ENCODE measurements at regions not wholly inside any gene's neighbourhood (a gene's known extent, or its start where the extent isn't known, plus 50 kb on each side); places are given as distances from the start of the nearest gene placed in this dataset.
"Not testable (repeated sequence)": the region's sequence is repeated elsewhere in the genome, so short reads cannot be mapped to it uniquely, and the experiment has no call there.

DNA sequence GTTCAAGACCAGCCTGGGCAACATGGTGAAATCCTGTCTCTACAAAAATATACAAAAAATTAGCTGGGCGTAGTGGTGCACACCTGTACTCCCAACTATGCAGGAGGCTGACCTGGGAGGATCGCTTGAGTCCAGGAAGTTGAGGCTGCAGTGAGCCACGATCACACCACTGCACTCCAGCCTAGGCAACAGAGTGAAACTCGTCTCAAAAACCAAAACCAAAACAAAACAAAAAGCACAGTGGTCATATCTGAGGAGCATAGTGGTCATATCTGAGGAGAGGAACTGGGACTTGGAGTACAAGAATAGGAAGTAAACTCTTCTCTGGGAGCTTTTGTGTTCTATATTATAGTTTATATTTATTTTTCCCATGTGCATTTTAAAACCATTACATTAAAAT, 275.3 kb upstream of the NOTCH2NLA start:
- TF ChIP-seq, protein P1, sequence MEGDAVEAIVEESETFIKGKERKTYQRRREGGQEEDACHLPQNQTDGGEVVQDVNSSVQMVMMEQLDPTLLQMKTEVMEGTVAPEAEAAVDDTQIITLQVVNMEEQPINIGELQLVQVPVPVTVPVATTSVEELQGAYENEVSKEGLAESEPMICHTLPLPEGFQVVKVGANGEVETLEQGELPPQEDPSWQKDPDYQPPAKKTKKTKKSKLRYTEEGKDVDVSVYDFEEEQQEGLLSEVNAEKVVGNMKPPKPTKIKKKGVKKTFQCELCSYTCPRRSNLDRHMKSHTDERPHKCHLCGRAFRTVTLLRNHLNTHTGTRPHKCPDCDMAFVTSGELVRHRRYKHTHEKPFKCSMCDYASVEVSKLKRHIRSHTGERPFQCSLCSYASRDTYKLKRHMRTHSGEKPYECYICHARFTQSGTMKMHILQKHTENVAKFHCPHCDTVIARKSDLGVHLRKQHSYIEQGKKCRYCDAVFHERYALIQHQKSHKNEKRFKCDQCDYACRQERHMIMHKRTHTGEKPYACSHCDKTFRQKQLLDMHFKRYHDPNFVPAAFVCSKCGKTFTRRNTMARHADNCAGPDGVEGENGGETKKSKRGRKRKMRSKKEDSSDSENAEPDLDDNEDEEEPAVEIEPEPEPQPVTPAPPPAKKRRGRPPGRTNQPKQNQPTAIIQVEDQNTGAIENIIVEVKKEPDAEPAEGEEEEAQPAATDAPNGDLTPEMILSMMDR (IDR thresholded peaks at IDR 0.05): not testable (repeated sequence)
- TF ChIP-seq ZFX (IDR thresholded peaks at IDR 0.05; ENCODE audit: borderline replicate concordance): not testable (repeated sequence)
